ENCODE measurements at regions not wholly inside any gene's neighbourhood (a gene's known extent, or its start where the extent isn't known, plus 50 kb on each side); places are given as distances from the start of the nearest gene placed in this dataset.

DNA sequence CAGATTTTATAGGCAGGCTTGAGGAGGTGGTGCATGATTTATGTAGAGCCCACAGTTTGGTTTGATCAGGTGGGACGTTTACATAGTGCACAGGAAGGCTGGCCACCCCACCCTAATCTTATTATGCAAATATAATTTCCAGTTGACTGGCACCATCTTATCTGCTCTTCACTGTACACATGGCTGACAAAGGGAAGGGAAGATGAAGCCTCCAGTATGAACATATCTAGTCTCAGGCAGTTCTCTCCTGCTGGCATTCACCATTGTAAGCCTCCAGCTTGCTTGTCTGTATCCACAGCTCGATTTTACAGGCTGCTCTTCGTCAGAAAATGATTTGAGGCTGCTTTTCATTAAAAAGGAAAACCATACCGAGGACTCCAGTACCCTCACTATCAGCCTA lies 278.3 kb downstream of the TECRL start:
- no peaks in the 10 kb centered on the region for H3K36me3 Mint-ChIP-seq (ENCODE audit: low read depth)
- Histone ChIP-seq H3K79me2 (replicated peaks; ENCODE audit: insufficient read depth) (no peaks in the 10 kb centered on the region), H3K4me2 (no peak overlapping the region), H3K4me1 (ENCODE audit: insufficient read depth) (no peaks in the 10 kb centered on the region), H3F3A (replicated peaks; ENCODE audit: low read depth) (no peaks in the 10 kb centered on the region), H4K20me1 (replicated peaks; ENCODE audit: insufficient read depth) (no peaks in the 10 kb centered on the region), H3K36me3 (ENCODE audit: insufficient read depth) (no peaks in the 10 kb centered on the region), H3K27me3 (ENCODE audit: insufficient read depth) (no peaks in the 10 kb centered on the region), H3K9me2 (ENCODE audit: insufficient read depth) (no peaks in the 10 kb centered on the region), H3K27ac (ENCODE audit: low read depth) (no peak overlapping the region), H3K4me3 (no peak overlapping the region), H2AFZ (no peak overlapping the region)
- no peak for ATAC-seq
- H3K9me3 Mint-ChIP-seq, result no peaks in the 10 kb centered on the region
- no peaks in the 10 kb centered on the region for H3K27me3 Mint-ChIP-seq (ENCODE audit: insufficient read depth, low read depth, poor library complexity)
- no peak overlapping the region for H3K4me3 Mint-ChIP-seq
- TF ChIP-seq EZH2phosphoT487 (IDR thresholded peaks at IDR 0.05; ENCODE audit: unreplicated experiment), result no peak
- no peak overlapping the region for H3K27ac Mint-ChIP-seq
- DNase-seq (ENCODE audit: low spot score), result no peak
- H3K4me1 Mint-ChIP-seq, result no peaks in the 10 kb centered on the region; the same call in 2 of the 3 replicates

- Histone ChIP-seq H3K9me2 (ENCODE audit: insufficient read depth) (peaks cover 8% of the 10 kb centered on the region; the same call in 1 of the 2 replicates), H3K36me3 (ENCODE audit: insufficient read depth) (no peaks in the 10 kb centered on the region), H3K79me2 (replicated peaks; ENCODE audit: insufficient read depth) (no peaks in the 10 kb centered on the region), H3K27ac (ENCODE audit: low read depth) (no peak overlapping the region), H2AFZ (no peak overlapping the region), H3K4me3 (no peak overlapping the region), H4K20me1 (replicated peaks; ENCODE audit: insufficient read depth) (no peaks in the 10 kb centered on the region), H3K4me1 (ENCODE audit: insufficient read depth) (no peaks in the 10 kb centered on the region), H3K4me2 (no peak overlapping the region), H3F3A (replicated peaks; ENCODE audit: low read depth) (no peaks in the 10 kb centered on the region), H3K27me3 (ENCODE audit: insufficient read depth) (no peaks in the 10 kb centered on the region)
- ATAC-seq, result no peak
- H3K4me1 Mint-ChIP-seq, result no peaks in the 10 kb centered on the region; the same call in 2 of the 3 replicates
- TF ChIP-seq POLR2AphosphoS5 (IDR thresholded peaks at IDR 0.05; ENCODE audit: low read depth) (no peak), STAT1 (IDR thresholded peaks at IDR 0.05; ENCODE audit: unreplicated experiment) (no peak), ETS1 (IDR thresholded peaks at IDR 0.05) (no peak), JUNB (IDR thresholded peaks at IDR 0.05; ENCODE audit: unreplicated experiment) (no peak), EZH2 (IDR thresholded peaks at IDR 0.05; ENCODE audit: low read depth, unreplicated experiment) (no peak)
- TF ChIP-seq, protein P1, sequence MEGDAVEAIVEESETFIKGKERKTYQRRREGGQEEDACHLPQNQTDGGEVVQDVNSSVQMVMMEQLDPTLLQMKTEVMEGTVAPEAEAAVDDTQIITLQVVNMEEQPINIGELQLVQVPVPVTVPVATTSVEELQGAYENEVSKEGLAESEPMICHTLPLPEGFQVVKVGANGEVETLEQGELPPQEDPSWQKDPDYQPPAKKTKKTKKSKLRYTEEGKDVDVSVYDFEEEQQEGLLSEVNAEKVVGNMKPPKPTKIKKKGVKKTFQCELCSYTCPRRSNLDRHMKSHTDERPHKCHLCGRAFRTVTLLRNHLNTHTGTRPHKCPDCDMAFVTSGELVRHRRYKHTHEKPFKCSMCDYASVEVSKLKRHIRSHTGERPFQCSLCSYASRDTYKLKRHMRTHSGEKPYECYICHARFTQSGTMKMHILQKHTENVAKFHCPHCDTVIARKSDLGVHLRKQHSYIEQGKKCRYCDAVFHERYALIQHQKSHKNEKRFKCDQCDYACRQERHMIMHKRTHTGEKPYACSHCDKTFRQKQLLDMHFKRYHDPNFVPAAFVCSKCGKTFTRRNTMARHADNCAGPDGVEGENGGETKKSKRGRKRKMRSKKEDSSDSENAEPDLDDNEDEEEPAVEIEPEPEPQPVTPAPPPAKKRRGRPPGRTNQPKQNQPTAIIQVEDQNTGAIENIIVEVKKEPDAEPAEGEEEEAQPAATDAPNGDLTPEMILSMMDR (conservative IDR thresholded peaks at IDR 0.05; ENCODE audit: low read depth in 2 of 2), result no peak
- H3K36me3 Mint-ChIP-seq (ENCODE audit: low read depth), result no peaks in the 10 kb centered on the region; the same call in 2 of the 3 replicates
- peaks cover 4% of the 10 kb centered on the region; the same call in 1 of the 3 replicates for H3K9me3 Mint-ChIP-seq
- H3K27me3 Mint-ChIP-seq (ENCODE audit: insufficient read depth, low read depth, poor library complexity), result no peaks in the 10 kb centered on the region
- DNase-seq (ENCODE audit: low spot score), result no peak
- no peak overlapping the region for H3K27ac Mint-ChIP-seq
- no peak overlapping the region for H3K4me3 Mint-ChIP-seq
These were observed 283.9 kb downstream of the TECRL start for GRCh38 chr4:64125354-64125753.

DNA sequence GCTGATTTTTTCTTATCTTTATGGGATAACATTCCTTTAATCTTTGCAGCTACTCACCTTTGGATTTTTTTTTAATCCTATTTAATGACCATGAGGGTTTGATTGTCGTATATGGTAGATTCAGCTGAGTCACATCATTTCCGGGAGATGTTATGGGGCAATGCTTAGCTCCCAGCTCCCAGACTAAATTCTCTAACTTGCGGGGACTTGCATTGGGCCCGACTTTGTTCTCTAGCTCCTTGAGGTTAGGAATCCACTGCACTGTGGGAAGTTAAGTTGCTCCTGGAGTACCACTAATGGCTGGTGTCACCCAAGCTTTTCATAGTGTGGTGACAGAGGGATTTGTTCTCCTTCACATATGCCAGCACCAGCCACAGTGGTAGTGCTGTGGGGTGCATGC lies 287.4 kb downstream of the TECRL start:
- Histone ChIP-seq H4K20me1 (replicated peaks; ENCODE audit: insufficient read depth) (no peaks in the 10 kb centered on the region), H3K4me3 (no peak overlapping the region), H3K9me2 (ENCODE audit: insufficient read depth) (peaks cover 8% of the 10 kb centered on the region; the same call in 1 of the 2 replicates), H3K4me2 (no peak overlapping the region), H3K36me3 (ENCODE audit: insufficient read depth) (no peaks in the 10 kb centered on the region), H3K4me1 (ENCODE audit: insufficient read depth) (no peaks in the 10 kb centered on the region), H3K27ac (ENCODE audit: low read depth) (no peak overlapping the region), H3K27me3 (ENCODE audit: insufficient read depth) (no peaks in the 10 kb centered on the region), H2AFZ (no peak overlapping the region), H3K79me2 (replicated peaks; ENCODE audit: insufficient read depth) (no peaks in the 10 kb centered on the region), H3F3A (replicated peaks; ENCODE audit: low read depth) (no peaks in the 10 kb centered on the region)
- Mint-ChIP-seq H3K36me3 (ENCODE audit: low read depth) (no peaks in the 10 kb centered on the region; the same call in 2 of the 3 replicates), H3K4me1 (no peaks in the 10 kb centered on the region), H3K4me3 (no peak overlapping the region), H3K27me3 (ENCODE audit: insufficient read depth, low read depth, poor library complexity) (no peaks in the 10 kb centered on the region), H3K9me3 (peaks cover 4% of the 10 kb centered on the region; the same call in 1 of the 3 replicates), H3K27ac (no peak overlapping the region)
- ATAC-seq (no peak), DNase-seq (ENCODE audit: low spot score) (no peak)
- no peak for TF ChIP-seq EZH2phosphoT487 (IDR thresholded peaks at IDR 0.05; ENCODE audit: unreplicated experiment)
- no peak for TF ChIP-seq REST (IDR thresholded peaks at IDR 0.05; ENCODE audit: unreplicated experiment)
